A204.1 (cell line): ENCODE measurements at regions not wholly inside any gene's neighbourhood (a gene's known extent, or its start where the extent isn't known, plus 50 kb on each side); places are given as distances from the start of the nearest gene placed in this dataset.

Source experiments
- FAIRE-seq: peaks from 2 replicates; lab custom pipeline; 2012; peaks lifted over from hg19 to GRCh38; lab: Jason Lieb, UNC

GRCh38 chr5:63323926-63324325 is 638.3 kb downstream of the HTR1A start:
- FAIRE-seq, result no peak

DNA sequence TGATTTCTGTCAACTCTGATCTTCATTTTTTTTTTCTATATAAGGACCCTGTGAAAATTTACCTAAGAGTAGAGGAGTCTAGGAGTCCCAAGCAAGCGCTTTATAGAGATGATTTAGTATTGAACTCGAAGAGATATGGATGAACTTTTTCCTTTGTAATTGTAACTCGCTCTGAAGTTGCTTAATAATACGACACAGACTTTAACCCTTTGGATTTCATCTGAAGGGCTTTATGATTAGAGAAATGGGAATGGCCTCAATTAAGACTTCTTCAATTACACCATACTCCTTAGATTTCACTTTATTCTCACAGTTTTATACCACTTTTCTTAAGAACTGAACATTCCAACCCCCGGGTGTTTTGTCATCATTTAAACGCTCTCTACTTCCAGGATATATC is 647.7 kb downstream of the HTR1A start:
- FAIRE-seq, result no peak

GRCh38 chr5:63310644-63311043 is 651.6 kb downstream of the HTR1A start:
- FAIRE-seq, result no peak

- no peak for FAIRE-seq
Observed at GRCh38 chr5:63306909-63307308, 655.3 kb downstream of the HTR1A start.

- no peak for FAIRE-seq
Observed at GRCh38 chr5:63293317-63293716, 668.9 kb downstream of the HTR1A start.

DNA sequence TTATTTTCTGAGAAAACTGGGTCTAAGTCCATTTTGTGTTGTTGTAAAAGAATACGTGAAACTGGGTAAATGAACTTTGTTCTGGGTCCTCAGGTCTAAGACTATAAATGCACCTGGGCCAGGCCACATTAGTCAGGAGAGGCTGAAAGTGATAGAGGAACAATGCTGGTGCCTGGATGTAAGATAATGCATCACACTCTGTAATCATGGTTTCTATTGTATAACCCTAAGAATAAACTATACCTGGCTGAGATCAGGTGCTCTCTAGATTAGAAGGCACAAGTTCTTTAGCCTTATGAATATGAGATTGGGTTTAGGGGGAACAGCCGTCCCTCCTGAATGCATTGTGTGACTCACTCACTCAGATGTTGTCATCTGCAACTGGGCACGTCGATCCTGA is 675.5 kb downstream of the HTR1A start:
- no peak for FAIRE-seq

GRCh38 chr5:63263411-63263810 is 684.8 kb downstream of the LRRC70 start:
- FAIRE-seq, result no peak

GRCh38 chr5:63262185-63262981 is 683.8 kb downstream of the LRRC70 start:
- no peak for FAIRE-seq

DNA sequence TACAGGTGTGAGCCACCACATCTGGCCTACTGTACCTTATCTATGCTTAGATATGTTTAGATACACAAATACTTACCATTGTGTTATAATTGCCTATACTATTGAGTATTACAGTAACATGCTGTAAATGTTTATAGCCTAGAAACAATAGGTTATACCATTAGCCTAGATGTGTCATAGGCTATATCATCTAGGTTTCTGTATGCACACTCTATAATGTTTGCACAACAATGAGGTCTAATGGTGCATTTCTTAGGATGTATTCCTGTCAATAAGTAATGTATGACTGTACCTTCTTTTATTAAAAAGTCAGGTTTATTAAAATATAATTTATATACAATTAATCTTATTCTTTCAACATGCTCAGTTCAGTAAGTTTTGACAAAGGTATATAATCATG is 683.1 kb downstream of the LRRC70 start:
- peak; percentile 6 for FAIRE-seq

GRCh38 chr5:63255594-63255993 is 677.0 kb downstream of the LRRC70 start:
- FAIRE-seq, result no peak

DNA sequence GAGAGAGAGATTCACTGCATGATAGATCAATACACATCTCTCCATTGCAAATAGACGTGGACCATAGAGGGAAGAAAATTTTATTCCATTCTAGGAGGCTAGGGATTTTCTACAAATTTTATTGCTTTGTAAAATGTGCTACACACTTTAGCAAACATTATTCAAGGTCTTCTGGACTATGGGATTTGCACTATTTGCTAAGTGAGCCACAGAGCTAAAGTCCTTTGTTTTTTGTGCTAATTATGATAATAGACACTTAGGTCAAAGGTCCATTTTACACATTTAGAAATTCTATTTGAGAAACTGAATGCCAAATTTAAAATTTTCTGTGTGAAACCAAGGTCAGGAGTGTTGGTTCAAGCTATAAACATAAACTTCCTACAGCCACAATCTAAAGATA is 672.3 kb downstream of the LRRC70 start:
- no peak for FAIRE-seq

GRCh38 chr5:63249960-63250359 is 671.3 kb downstream of the LRRC70 start:
- FAIRE-seq, result no peak

DNA sequence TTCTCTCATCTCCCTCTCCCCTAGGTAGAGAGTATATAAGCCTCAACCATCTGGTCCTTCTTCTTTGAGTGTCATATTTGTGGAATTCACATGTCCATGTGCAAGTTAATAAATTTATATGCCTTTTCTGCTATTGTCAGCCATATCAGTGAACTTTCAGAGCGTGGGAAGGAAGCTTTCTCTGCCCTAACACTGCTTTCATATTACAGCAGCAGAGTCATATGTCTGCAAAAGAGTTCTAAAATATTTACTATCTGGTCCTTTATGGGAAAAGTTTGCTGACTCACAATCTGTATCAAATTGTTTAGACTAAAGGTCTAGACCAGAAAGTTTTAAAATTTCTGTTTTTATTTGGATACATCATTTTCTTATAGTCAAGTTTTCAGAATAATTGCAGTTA is 669.0 kb downstream of the LRRC70 start:
- no peak for FAIRE-seq

DNA sequence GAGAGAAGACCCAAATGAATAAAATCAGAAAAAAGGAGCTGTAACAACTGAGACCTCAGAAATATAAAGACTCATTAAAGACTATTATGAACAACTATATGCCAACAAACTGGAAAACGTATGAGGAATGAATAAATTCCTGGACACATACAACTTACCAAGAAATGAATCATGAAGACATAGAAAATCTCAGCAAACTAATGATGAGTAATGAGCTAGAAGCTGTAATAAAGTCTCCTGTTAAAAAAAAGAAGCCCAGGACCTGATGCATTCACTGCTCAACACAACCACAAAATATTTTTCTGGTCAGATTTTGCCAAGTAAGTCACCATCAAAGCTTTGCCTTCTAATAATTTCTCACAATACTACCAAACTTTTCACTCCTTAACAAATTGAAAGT is 666.7 kb downstream of the LRRC70 start:
- FAIRE-seq, result no peak

- FAIRE-seq, result no peak
Observed at GRCh38 chr5:63240063-63240755, 661.6 kb downstream of the LRRC70 start.

DNA sequence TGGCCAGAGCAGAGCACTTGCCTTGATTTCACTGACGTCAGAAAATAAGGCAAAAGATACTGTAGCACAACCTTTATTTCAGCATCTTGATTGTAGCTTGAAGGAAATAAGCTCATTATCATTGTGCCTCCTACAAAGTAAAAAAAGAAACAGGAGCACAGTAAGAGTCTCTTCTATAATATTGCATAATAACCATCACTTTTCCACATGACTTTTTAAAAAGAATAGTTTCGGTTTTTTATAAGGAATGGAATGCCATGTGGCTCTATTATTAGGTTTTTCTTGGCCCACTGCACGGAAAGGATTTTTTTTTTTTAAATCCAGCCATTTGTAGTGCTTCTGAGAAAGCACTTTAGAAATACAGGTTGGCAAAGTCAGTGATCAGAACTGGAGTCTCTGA is 655.3 kb downstream of the LRRC70 start:
- no peak for FAIRE-seq

GRCh38 chr5:63233361-63233760 is 654.7 kb downstream of the LRRC70 start:
- FAIRE-seq, result no peak

DNA sequence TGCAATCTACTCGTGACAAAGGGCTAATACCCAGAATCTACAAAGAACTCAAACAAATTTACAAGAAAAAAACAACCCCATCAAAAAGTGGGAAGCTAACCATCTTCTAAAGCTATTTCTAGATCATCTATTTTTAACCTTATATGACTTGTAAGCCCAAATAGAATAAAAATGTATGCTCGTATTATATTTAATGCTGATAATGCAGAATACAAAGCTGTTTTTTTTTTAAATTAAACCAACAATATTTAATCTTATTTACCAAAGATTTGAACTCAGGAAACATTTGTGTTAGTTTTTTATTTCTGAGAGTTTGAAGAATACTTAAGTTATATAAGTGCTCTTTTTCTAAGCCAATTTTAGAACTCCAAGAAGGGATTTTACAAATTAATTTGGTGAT is 652.1 kb downstream of the LRRC70 start:
- no peak for FAIRE-seq

GRCh38 chr5:63228154-63228553 is 649.5 kb downstream of the LRRC70 start:
- no peak for FAIRE-seq

- no peak for FAIRE-seq
Observed at GRCh38 chr5:63220244-63220643, 641.6 kb downstream of the LRRC70 start.

DNA sequence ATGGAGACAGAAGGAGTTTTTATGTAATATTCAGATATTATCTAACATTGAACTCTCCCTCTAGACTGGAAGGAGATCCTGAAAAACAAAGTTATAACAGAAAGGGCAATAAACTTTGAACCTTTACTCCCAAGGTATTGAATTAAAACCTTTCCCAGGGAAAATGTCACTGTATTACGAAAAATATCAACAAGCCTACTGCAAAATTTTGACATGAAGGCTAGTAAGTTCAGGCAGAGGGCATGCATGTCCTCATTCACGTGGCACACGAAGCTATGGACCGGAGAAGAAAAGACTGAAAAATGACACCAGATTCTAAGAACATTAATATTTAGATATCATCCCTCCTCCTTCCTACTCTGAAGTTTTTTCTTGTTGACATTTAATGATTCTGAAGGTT is 638.8 kb downstream of the LRRC70 start:
- no peak for FAIRE-seq

GRCh38 chr5:63213256-63213655 is 634.6 kb downstream of the LRRC70 start:
- FAIRE-seq, result no peak

DNA sequence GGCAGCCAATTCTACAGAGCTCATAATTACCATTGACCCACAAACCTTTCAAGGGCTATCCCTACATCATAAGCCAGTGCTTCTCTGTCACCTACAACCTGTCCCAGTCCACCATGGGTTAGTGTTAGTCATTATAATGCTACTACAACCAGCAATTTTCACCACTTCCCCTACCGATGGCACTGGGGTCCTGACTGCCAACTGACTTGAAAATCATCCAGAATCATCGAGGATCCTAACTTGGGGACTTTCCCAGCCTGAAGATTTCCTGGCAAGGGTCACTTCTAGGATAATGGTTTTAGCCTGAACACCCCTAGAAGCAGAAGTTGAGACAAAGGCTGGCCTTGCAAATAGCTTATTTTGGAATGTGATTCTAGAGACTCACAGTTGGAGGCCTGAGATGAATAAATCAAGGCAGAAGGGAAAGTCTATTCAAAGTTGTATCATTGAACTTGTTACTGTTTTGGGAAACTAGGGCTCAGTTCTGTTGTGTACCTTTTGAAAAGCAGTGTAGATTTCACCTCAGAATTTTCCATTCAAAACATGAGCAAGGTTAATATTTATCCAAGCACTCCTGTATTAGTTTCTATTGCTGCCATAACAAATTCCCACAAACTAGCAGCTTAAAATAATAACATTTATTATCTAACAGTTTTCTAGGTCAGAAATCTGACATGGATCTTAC is 633.0 kb downstream of the LRRC70 start:
- FAIRE-seq, result no peak
